ENCODE measurements at regions not wholly inside any gene's neighbourhood (a gene's known extent, or its start where the extent isn't known, plus 50 kb on each side); places are given as distances from the start of the nearest gene placed in this dataset.

DNA sequence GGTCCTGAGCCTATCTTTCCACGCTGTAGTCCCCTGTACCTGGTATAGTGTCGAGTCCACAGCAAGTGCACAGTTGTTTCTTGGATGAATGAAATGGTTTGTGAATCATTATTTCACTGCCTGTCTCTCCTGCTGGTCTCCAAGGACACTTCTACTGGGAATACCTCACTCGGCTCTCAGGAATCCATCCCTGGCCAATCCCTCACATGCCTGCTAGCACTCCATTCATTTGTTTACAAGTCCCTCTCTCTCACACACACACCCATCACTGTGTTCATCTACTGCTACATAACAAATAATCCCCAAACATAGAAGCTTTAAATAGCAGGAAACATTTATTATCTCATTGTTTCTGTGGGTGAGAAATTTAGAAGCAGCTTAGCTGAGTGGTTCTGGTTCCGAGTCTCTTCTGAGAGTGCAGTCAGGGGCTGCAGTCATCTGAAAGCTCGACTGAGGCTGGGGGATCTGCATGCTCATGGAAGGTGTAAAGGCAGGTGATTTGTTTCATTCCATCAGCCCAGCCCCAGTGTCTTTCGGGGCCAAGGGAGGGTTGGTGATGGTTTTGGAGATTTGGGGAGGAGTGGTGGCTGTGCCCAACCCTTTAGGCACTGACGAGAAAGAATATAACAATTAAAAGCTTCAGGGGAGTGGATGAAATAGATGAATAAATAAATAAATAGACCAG is 132.7 kb upstream of the IER5L start:
- no peak for TF ChIP-seq POLR2A (IDR thresholded peaks at IDR 0.05; ENCODE audit: low read length)
- TF ChIP-seq GATA1 (IDR thresholded peaks at IDR 0.05; ENCODE audit: low read depth, low read length) = no peak

Data from erythroblast (primary cell).